ENCODE measurements at regions not wholly inside any gene's neighbourhood (a gene's known extent, or its start where the extent isn't known, plus 50 kb on each side); places are given as distances from the start of the nearest gene placed in this dataset.

- intact Hi-C loops (cut with DNase I; ENCODE audit: low total_unique reads) = no loop called here
- H3K36me3 ChIP-seq = no peaks in the 10 kb centered on the region
- no peak overlapping the region for H3K27ac ChIP-seq
- no peak overlapping the region for H3K4me3 ChIP-seq
- no peak for TF ChIP-seq CTCF (IDR thresholded peaks at IDR 0.05)
- DNase-seq = no peak
- H3K27me3 ChIP-seq = no peaks in the 10 kb centered on the region
- H3K9me3 ChIP-seq = no peaks in the 10 kb centered on the region
- no peaks in the 10 kb centered on the region for H3K4me1 ChIP-seq
Measured at GRCh38 chr2:153047220-153047619, 328.8 kb downstream of the ARL6IP6 start.

DNA sequence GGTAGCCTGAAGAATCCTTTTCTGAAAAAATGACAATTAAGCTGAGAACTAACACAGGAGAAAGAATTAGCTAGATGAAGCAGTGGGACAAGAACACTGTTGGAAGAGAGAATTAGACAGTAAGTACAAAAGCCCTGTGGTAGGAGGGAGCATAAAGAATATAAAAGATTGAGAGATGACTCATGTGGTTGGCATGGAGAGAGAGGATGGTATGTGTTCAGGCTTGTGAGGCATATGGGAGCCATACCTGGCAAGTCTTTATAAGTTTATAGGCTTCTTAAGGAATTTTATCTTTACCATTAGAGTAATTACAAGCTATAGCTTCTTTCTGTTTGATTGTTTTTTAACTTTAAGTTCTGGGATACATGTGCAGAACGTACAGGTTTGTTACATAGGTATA is 325.0 kb downstream of the ARL6IP6 start:
- Histone ChIP-seq H3K4me1 (no peaks in the 10 kb centered on the region), H3K27me3 (no peaks in the 10 kb centered on the region), H3K4me3 (no peak overlapping the region), H3K27ac (no peak overlapping the region), H3K9me3 (no peaks in the 10 kb centered on the region), H3K36me3 (no peaks in the 10 kb centered on the region)
- no peak for DNase-seq
- no peak for TF ChIP-seq CTCF (IDR thresholded peaks at IDR 0.05)
- intact Hi-C loops (cut with DNase I; ENCODE audit: low total_unique reads) = no loop called here

GRCh38 chr2:153028626-153029025 is 310.2 kb downstream of the ARL6IP6 start:
- no peak overlapping the region for H3K4me3 ChIP-seq
- no peaks in the 10 kb centered on the region for H3K36me3 ChIP-seq

DNA sequence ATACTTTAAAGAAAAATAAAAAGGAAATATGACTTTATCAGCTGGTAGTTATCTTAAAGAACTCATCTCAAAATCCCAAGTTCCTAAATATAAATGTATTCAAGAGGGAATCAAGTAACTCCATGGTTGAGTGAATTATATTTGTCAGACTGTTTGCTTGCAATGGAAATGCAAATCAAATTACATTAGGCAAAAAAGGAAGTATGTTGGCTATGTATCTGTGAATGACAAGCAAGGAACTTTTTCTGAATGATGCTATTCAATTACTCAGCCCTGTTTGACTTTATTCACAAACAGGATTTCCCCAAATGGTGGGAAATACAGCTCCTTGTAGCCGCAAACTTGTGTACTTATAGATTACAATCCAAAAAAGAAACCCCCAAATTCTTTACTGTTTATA is 309.1 kb downstream of the ARL6IP6 start:
- Histone ChIP-seq H3K4me1 (no peaks in the 10 kb centered on the region), H3K9me3 (no peaks in the 10 kb centered on the region), H3K27ac (no peak overlapping the region), H3K36me3 (no peaks in the 10 kb centered on the region), H3K27me3 (no peaks in the 10 kb centered on the region), H3K4me3 (no peak overlapping the region)
- TF ChIP-seq CTCF (IDR thresholded peaks at IDR 0.05) = no peak
- DNase-seq = no peak
- intact Hi-C loops (cut with DNase I; ENCODE audit: low total_unique reads) = no loop called here

More at GRCh38 chr2:153028626-153029025, 310.2 kb downstream of the ARL6IP6 start:
- intact Hi-C loops (cut with DNase I; ENCODE audit: low total_unique reads) = no loop called here
- H3K4me1 ChIP-seq = no peaks in the 10 kb centered on the region
- no peak overlapping the region for H3K27ac ChIP-seq
- no peaks in the 10 kb centered on the region for H3K27me3 ChIP-seq
- no peak for DNase-seq
- peaks cover 0 to 3% (median 0%) of the 10 kb centered on the region in 3 donors for H3K9me3 ChIP-seq
- TF ChIP-seq CTCF (IDR thresholded peaks at IDR 0.05) = no peak

GRCh38 chr2:153020201-153020600 is 301.8 kb downstream of the ARL6IP6 start:
- Histone ChIP-seq H3K27ac (no peak overlapping the region), H3K9me3 (peaks cover 0 to 3% (median 0%) of the 10 kb centered on the region in 3 donors), H3K36me3 (no peaks in the 10 kb centered on the region), H3K4me1 (no peaks in the 10 kb centered on the region), H3K27me3 (no peaks in the 10 kb centered on the region), H3K4me3 (no peak overlapping the region)
- no peak for DNase-seq
- no peak for TF ChIP-seq CTCF (IDR thresholded peaks at IDR 0.05)
- intact Hi-C loops (cut with DNase I; ENCODE audit: low total_unique reads) = no loop called here

- Histone ChIP-seq H3K27me3 (no peaks in the 10 kb centered on the region), H3K27ac (no peak overlapping the region), H3K4me1 (no peaks in the 10 kb centered on the region), H3K4me3 (no peak overlapping the region), H3K9me3 (no peaks in the 10 kb centered on the region), H3K36me3 (no peaks in the 10 kb centered on the region)
- TF ChIP-seq CTCF (IDR thresholded peaks at IDR 0.05) = no peak
- DNase-seq = no peak
- intact Hi-C loops (cut with DNase I; ENCODE audit: low total_unique reads) = no loop called here
Measured at GRCh38 chr2:153005071-153005730, 286.8 kb downstream of the ARL6IP6 start.
